Naive thymus-derived CD8-positive, alpha-beta T cell (primary cell): ENCODE measurements at regions not wholly inside any gene's neighbourhood (a gene's known extent, or its start where the extent isn't known, plus 50 kb on each side); places are given as distances from the start of the nearest gene placed in this dataset.

Experiments used
- ATAC-seq, 2 donors: fragments of 150-1000 bp; cut with Tn5 transposase in 1 of 2; sonication (Bioruptor Pico), chemical (Tn5 transposase) in 1 of 2; 1 replicate in 1 of 2; 2 replicates in 1 of 2; pipeline ENCODE4 v1.10.0; 2021; ENCODE audit warnings: mild to moderate bottlenecking in 2 of 2, moderate library complexity in 2 of 2
- POLR2A ChIA-PET: fragments of 350-600 bp; sonication (Branson Sonifier 250); formaldehyde crosslinking; loops from one replicate; lab custom pipeline; 2021; ENCODE audit warnings: antibody characterized with exemption; lab: Charles Lee
- DNase-seq, 10 donors: peaks; one replicate each; pipeline versions ENCODE4 v3.0.0 to v3.0.0-alpha.2; 2020 to 2022
- H3K27ac Mint-ChIP-seq, 10 donors: one replicate each; pipeline ENCODE4 v1.8.0; 2020 to 2022; ENCODE audit warnings: mild to moderate bottlenecking in 10 of 10, mixed read lengths in 10 of 10, moderate library complexity in 4 of 10, inconsistent platforms in 1 of 10
- H3K27me3 Mint-ChIP-seq, 5 donors: one replicate each; pipeline ENCODE4 v1.8.0; 2021 to 2022; ENCODE audit warnings: mixed read lengths in 5 of 5
- H3K36me3 Mint-ChIP-seq, 3 donors: one replicate each; pipeline ENCODE4 v1.8.0; 2020 to 2022; ENCODE audit warnings: mixed read lengths in 3 of 3, mild to moderate bottlenecking in 2 of 3, inconsistent platforms in 1 of 3
- H3K4me1 Mint-ChIP-seq, 4 donors: one replicate each; pipeline ENCODE4 v1.8.0; 2021 to 2022; ENCODE audit warnings: mixed read lengths in 4 of 4
- H3K4me3 Mint-ChIP-seq, 10 donors: one replicate each; pipeline ENCODE4 v1.8.0; 2020 to 2022; ENCODE audit warnings: mild to moderate bottlenecking in 10 of 10, mixed read lengths in 10 of 10, moderate library complexity in 6 of 10, inconsistent platforms in 1 of 10
- H3K9me3 Mint-ChIP-seq, 9 donors: one replicate each; pipeline ENCODE4 v1.8.0; 2020 to 2022; ENCODE audit warnings: mixed read lengths in 9 of 9, mild to moderate bottlenecking in 3 of 9, inconsistent platforms in 1 of 9, moderate library complexity in 1 of 9

DNA sequence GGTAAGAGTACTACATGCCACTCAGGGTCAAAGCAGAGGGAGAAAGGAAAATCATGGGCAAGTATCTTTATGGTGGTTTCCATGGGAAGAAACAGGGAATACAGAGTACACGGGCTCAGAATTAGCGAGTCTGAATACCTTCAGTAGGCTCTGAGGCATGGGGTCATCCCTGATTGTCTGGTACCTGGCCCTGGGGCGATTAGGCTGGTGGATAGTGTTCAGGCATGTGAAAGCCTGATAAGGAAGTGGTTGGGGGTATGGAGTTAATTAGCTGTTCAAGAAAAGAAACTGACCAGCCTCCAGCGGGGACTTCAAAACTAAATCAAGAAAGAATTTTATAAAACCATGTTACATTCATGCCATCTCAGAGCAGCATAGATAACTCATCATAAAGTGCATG lies 518.8 kb downstream of the RAB28 start:
- ATAC-seq (no peak), DNase-seq (no peak)
- H3K27ac Mint-ChIP-seq: no peak overlapping the region
- H3K4me3 Mint-ChIP-seq: no peak overlapping the region
- no peaks in the 10 kb centered on the region for H3K4me1 Mint-ChIP-seq
- no peaks in the 10 kb centered on the region for H3K36me3 Mint-ChIP-seq
- POLR2A ChIA-PET: no interaction called here
- H3K27me3 Mint-ChIP-seq: no peaks in the 10 kb centered on the region
- H3K9me3 Mint-ChIP-seq: peaks cover 0 to 4% (median 0%) of the 10 kb centered on the region in 9 donors

DNA sequence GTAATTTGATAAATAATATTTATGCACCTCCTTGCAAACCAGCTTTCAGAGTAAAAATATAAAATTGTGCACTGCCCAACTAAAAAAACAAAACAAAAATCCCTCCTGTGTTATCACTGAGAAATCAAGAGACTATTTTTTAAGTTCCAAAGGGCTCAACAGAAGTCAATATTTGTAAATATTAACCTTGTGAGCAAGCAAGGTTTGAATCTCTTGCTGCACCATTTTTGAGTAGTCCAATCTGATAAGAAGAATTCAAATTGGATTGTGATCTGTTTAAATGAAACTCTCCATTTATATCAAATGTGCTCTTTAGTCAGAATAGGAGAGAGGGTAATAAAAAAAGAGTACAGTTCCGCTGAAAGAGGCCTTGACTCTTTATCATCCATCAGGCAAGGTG lies 520.2 kb downstream of the RAB28 start:
- no peak for DNase-seq
- no peak for ATAC-seq
- no peaks in the 10 kb centered on the region for H3K4me1 Mint-ChIP-seq
- POLR2A ChIA-PET: no interaction called here
- H3K9me3 Mint-ChIP-seq: peaks cover 0 to 4% (median 0%) of the 10 kb centered on the region in 9 donors
- no peaks in the 10 kb centered on the region for H3K27me3 Mint-ChIP-seq
- H3K4me3 Mint-ChIP-seq: no peak overlapping the region
- H3K27ac Mint-ChIP-seq: no peak overlapping the region
- H3K36me3 Mint-ChIP-seq: no peaks in the 10 kb centered on the region

DNA sequence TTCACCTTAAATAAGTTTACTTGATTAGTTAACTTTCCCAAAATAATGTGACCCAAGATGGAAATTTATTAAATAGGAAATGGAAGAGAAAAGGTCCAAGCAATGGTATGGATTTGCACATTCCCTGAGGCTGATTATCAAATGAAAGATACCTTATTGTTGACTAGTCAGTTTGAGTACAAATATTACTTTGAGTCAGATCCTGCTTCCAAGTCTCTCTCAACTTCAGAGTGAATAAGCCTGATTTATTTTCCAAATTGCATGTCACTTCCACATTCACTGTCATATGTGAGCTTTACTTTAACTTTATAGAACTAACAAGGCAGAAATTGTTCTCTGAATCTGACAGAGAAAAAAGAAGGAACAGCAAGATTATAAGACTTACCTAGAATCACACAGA lies 520.8 kb downstream of the RAB28 start:
- DNase-seq: no peak
- Mint-ChIP-seq H3K4me1 (no peaks in the 10 kb centered on the region), H3K27me3 (no peaks in the 10 kb centered on the region), H3K36me3 (no peaks in the 10 kb centered on the region), H3K9me3 (peaks cover 0 to 4% (median 0%) of the 10 kb centered on the region in 9 donors), H3K4me3 (no peak overlapping the region), H3K27ac (no peak overlapping the region)
- no peak for ATAC-seq
- POLR2A ChIA-PET: no interaction called here

DNA sequence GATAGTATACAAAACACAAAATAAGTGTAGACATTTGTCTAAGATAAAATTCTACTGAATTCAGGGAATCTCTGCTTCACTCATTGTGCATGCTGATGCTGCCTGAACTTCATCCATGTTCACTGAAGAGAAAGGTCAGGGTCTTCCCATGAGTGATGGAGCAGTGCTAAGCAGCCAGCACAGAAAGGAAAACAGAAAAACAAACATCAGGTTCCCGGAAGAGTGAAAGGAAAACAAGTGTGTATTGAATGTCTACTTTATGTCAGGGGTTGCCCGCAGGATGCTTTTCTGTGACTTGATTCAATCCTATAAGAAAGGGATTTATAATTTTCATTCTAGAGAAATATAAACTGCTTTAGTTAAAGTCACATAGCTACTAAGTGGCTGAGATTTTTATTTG lies 522.4 kb downstream of the RAB28 start:
- Mint-ChIP-seq H3K4me1 (no peaks in the 10 kb centered on the region), H3K36me3 (no peaks in the 10 kb centered on the region), H3K27ac (no peak overlapping the region), H3K9me3 (peaks cover 0 to 4% (median 0%) of the 10 kb centered on the region in 9 donors), H3K27me3 (no peaks in the 10 kb centered on the region), H3K4me3 (no peak overlapping the region)
- ATAC-seq (no peak), DNase-seq (no peak)
- POLR2A ChIA-PET: no interaction called here

DNA sequence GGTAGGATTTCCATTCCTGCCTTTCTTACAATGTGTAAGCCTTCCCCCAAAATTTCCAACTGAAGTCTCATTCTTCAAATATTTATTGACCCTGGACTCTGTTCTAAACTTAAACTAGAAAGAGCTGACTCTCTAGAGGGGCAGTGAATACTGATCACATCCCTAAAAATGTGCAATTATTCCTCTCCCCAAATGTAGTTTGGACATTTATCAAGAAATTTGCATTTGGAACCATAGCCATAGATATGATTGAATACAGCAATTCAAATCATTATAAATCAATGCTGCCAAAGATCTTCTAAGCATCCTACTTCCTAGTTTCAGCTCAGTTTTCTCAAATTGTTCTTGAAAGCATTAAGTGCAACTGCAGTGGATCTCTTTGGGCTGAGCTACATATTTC lies 525.7 kb downstream of the RAB28 start:
- ATAC-seq (no peak), DNase-seq (no peak)
- no peaks in the 10 kb centered on the region for H3K36me3 Mint-ChIP-seq
- no peak overlapping the region for H3K4me3 Mint-ChIP-seq
- no peak overlapping the region for H3K27ac Mint-ChIP-seq
- no peaks in the 10 kb centered on the region for H3K9me3 Mint-ChIP-seq
- H3K27me3 Mint-ChIP-seq: no peaks in the 10 kb centered on the region
- POLR2A ChIA-PET: no interaction called here
- H3K4me1 Mint-ChIP-seq: no peaks in the 10 kb centered on the region

DNA sequence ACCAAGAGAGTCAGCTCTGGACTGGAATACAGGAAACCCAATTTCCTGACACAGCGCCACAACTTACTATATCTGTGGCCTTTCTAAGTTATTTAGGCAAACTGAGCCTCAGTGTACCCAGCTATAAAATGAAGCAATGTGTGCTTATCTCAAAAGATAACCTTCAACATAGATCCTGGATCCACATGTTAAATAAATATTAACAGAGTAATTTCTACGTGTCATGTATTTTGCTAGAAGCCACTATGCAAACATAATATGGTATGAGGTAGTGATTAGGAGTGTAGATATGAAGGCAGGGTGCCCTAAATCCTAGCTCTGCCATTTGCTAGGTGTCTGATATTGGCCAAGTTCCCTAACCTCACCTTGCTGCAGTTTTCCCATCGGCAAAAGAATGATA lies 527.0 kb downstream of the RAB28 start:
- Mint-ChIP-seq H3K36me3 (no peaks in the 10 kb centered on the region), H3K9me3 (no peaks in the 10 kb centered on the region), H3K27ac (no peak overlapping the region), H3K4me3 (no peak overlapping the region), H3K4me1 (no peaks in the 10 kb centered on the region), H3K27me3 (no peaks in the 10 kb centered on the region)
- no peak for ATAC-seq
- POLR2A ChIA-PET: no interaction called here
- DNase-seq: no peak

DNA sequence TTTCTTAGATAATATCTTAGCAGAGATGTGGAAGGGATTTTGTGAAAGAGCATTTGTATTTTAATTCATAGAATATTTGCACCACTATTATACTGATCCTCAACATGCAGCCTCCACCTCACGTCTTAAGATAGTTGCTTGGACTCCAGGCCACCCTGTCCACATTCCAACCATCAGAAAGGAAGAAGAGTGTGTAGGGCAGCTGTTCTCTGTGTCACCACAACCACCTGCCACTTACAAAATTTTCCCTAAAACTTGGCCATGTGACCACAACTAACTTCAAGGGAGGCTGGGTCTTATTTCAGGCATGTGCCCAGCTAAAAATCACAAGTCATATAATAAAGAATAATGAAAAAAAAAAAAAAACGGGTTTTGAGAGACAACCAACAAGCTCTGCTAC lies 528.1 kb downstream of the RAB28 start:
- no peaks in the 10 kb centered on the region for H3K4me1 Mint-ChIP-seq
- ATAC-seq: no peak
- H3K9me3 Mint-ChIP-seq: no peaks in the 10 kb centered on the region
- no peaks in the 10 kb centered on the region for H3K27me3 Mint-ChIP-seq
- POLR2A ChIA-PET: no interaction called here
- H3K36me3 Mint-ChIP-seq: no peaks in the 10 kb centered on the region
- no peak for DNase-seq
- H3K27ac Mint-ChIP-seq: no peak overlapping the region
- no peak overlapping the region for H3K4me3 Mint-ChIP-seq

DNA sequence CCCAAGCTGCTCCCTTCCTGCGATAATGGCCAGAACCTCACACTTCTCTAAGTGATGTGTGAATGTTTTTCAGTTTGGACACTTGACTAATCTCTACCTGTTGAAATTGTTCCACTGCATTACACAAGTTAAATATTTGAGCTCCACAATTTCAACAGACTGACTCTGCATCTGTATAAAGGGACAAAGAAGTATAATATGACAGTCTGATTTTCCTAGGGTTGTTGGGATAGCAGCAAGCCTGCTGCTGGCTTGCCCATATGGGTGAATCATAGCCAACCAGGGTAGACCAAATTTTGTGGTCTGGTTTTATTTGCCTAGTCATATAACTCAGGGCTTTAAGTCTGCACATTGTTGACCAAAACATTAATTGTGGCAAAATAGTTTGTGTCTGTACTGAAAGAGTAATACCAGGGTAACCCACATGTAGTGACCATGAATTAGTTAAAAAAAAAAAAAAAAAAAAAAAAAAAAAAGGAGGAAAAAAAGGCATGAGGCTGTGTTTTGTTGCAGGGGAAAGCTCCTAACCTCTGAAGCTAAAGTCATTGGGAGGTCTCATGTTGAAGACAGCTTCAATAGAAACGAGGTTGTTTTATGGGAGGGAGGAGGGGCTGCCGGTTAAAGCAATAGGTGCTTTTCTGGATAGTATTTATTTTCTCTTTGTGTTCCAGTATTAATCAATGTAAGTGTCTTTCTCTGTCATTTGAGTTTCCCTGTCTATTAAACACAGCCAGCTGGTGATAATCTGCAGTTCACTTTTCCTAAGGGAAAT lies 534.2 kb downstream of the RAB28 start:
- H3K4me1 Mint-ChIP-seq: no peaks in the 10 kb centered on the region
- H3K27ac Mint-ChIP-seq: no peak overlapping the region
- ATAC-seq: no peak
- H3K9me3 Mint-ChIP-seq: no peaks in the 10 kb centered on the region
- H3K27me3 Mint-ChIP-seq: peaks cover 0 to 2% (median 0%) of the 10 kb centered on the region in 5 donors
- no peak overlapping the region for H3K4me3 Mint-ChIP-seq
- H3K36me3 Mint-ChIP-seq: no peaks in the 10 kb centered on the region
- DNase-seq: no peak
- POLR2A ChIA-PET: no interaction called here

DNA sequence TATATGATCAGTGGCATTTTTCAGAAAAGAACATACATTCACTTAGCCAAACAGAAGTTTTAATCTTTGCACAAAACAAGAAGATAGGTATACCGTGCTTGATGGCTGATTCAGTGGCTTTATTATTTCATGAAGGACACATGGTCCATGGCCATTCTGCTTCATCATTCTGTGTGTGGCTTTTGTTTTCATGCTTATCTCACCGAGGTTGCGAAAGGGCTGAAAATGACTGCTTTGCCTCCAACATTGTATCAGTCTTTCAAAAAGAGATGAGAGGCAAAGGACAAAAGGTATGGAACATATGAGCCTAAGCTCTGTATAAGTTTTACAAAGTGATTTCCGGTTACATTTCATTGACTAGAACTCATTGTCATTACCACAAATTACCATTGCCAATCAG lies 541.1 kb downstream of the RAB28 start:
- H3K27ac Mint-ChIP-seq: no peak overlapping the region
- POLR2A ChIA-PET: no interaction called here
- peaks cover 0 to 7% (median 0%) of the 10 kb centered on the region in 9 donors for H3K9me3 Mint-ChIP-seq
- no peaks in the 10 kb centered on the region for H3K4me1 Mint-ChIP-seq
- no peaks in the 10 kb centered on the region for H3K36me3 Mint-ChIP-seq
- peaks cover 0 to 1% (median 0%) of the 10 kb centered on the region in 5 donors for H3K27me3 Mint-ChIP-seq
- no peak for ATAC-seq
- DNase-seq: no peak
- H3K4me3 Mint-ChIP-seq: no peak overlapping the region

DNA sequence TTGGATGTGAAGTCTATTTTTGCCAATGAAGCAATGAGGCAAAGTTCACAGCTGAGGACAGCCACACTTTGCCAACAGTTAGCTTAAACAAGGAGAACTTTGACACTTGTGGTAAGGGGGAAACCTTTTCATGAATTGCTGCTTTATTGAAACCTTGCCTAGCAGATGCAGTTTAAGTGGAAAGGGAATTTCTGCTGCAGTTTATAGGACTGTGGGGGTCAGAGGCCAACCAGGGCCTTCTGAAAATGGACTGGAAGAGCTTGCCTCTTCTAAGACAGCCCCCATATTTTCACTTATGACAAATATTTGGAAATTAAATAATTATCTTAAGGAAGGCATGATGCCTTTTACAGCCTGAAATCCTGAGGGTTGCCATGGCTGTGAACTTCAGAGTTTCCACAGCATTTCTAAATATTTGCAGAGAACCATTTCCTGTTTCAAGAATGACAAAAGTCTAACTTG lies 550.3 kb downstream of the RAB28 start:
- Mint-ChIP-seq H3K4me3 (no peak overlapping the region), H3K4me1 (no peaks in the 10 kb centered on the region), H3K36me3 (peaks cover 0 to 4% (median 0%) of the 10 kb centered on the region in 3 donors), H3K27ac (no peak overlapping the region), H3K27me3 (peaks cover 0 to 5% (median 0%) of the 10 kb centered on the region in 5 donors), H3K9me3 (peaks cover 0 to 25% (median 3%) of the 10 kb centered on the region in 9 donors)
- POLR2A ChIA-PET: no interaction called here
- ATAC-seq (no peak), DNase-seq (no peak)

DNA sequence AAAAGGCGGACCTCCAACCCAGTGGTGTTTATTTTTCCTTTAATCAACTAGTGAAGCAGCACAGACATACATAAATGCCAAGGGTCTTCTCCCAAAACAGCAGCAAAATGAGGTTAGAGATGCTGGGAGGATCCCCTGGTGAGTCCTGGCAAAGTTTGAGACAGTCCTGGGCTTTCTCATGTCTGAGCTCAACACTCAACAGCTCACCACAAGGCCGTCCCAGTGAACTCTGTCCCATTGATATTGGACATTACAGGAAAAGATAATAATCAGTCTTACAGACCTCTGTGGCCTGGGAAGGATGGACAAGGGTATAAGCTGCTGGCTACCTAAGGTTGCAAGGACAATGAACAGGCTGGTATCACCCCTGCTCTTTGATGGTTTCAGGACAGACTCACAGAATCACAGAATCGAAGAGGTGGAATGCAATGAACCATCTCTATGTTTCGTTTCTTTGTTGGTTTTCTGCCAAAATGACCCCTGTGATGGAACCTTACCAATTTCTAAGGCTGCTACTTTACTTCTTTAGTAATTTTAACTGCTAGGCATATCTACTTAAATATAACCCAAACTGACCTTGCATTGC lies 551.8 kb downstream of the RAB28 start:
- peaks cover 0 to 22% (median 3%) of the 10 kb centered on the region in 9 donors for H3K9me3 Mint-ChIP-seq
- no peaks in the 10 kb centered on the region for H3K36me3 Mint-ChIP-seq
- no peak overlapping the region for H3K27ac Mint-ChIP-seq
- no peaks in the 10 kb centered on the region for H3K4me1 Mint-ChIP-seq
- POLR2A ChIA-PET: no interaction called here
- peaks cover 0 to 5% (median 0%) of the 10 kb centered on the region in 5 donors for H3K27me3 Mint-ChIP-seq
- ATAC-seq (no peak), DNase-seq (no peak)
- H3K4me3 Mint-ChIP-seq: no peak overlapping the region

DNA sequence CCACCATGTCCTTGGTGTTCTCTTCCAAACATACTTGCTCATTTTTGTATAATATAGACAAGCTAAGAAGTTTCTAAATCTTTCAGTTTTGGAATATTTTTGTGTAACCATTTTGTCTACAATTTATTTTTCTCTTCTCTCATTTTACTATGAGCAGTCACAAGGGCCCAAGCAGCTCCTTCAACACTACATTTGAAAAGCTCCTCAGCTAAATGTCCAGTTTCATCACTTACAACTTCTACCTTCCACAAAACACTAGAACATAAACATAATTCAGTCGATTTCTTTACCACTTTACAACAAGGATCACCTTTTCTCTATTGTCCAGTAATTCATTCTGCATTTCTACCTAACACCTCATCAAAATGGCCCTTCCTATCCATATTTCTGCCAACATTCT lies 554.4 kb downstream of the RAB28 start:
- DNase-seq (no peak), ATAC-seq (no peak)
- Mint-ChIP-seq H3K4me1 (no peaks in the 10 kb centered on the region), H3K36me3 (no peaks in the 10 kb centered on the region), H3K27ac (no peak overlapping the region), H3K27me3 (no peaks in the 10 kb centered on the region), H3K9me3 (peaks cover 0 to 14% (median 2%) of the 10 kb centered on the region in 9 donors), H3K4me3 (no peak overlapping the region)
- POLR2A ChIA-PET: no interaction called here

DNA sequence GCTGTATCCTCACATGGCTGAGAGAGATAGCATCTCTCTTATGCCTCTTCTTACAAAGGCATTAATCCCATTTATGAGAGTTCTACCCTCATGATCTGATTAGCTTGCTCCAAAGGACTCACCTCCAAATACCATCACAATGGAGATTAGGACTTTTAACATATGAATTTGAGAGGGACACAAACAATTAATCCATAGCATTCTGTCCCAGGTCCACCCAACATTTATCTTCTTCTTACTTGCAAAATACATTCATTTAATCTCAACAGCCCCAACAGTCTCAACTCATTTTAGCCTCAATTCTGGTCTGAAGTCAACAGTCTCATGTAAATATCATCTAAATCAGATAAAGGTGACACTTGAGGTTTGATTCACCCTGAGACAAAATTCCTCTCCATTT lies 555.4 kb downstream of the RAB28 start:
- H3K4me3 Mint-ChIP-seq: no peak overlapping the region
- ATAC-seq: no peak
- H3K4me1 Mint-ChIP-seq: no peaks in the 10 kb centered on the region
- peaks cover 0 to 14% (median 2%) of the 10 kb centered on the region in 9 donors for H3K9me3 Mint-ChIP-seq
- H3K27me3 Mint-ChIP-seq: peaks cover 0 to 3% (median 0%) of the 10 kb centered on the region in 5 donors
- no peaks in the 10 kb centered on the region for H3K36me3 Mint-ChIP-seq
- DNase-seq: no peak
- POLR2A ChIA-PET: no interaction called here
- H3K27ac Mint-ChIP-seq: no peak overlapping the region
